ENCODE measurements at regions not wholly inside any gene's neighbourhood (a gene's known extent, or its start where the extent isn't known, plus 50 kb on each side); places are given as distances from the start of the nearest gene placed in this dataset.
"Not testable (repeated sequence)": the region's sequence is repeated elsewhere in the genome, so short reads cannot be mapped to it uniquely, and the experiment has no call there.

DNA sequence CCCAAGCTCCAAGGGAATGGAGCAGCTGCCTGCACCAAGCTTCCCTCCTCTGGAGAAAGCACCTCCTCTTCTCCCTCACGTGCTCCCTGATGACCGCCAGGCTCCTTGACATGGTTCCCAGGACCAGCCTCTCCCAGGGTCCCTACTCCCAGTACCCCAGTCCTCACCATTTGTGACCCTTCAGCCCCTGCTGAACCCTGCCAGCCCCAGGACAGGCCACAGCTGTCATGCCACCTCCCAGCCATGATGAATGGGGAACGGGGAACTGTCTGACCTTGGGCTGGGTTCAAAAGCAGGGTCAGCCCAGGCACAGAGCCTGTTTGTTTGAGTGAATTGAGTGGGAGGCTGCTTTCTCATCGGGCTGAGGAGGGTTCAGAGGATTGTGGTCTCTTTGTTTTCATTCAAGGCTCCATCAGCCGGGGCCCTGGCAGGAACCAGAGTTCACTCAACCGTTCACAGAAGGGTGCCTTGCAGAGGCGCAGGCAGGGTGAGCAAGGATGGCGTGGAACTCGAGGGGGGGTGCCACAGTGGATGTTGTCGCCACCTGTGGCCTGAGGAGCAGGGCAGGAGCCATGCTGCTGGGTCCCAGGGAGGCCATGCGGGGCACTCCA, 344.5 kb upstream of the SFSWAP start:
- H3K36me3 ChIP-seq (replicated peaks; ENCODE audit: insufficient read depth, low read depth) = no peaks in the 10 kb centered on the region
- no peaks in the 10 kb centered on the region for H3K27me3 ChIP-seq
- H3K9me2 ChIP-seq (replicated peaks; ENCODE audit: insufficient read depth) = no peaks in the 10 kb centered on the region
- TF ChIP-seq, protein P1, sequence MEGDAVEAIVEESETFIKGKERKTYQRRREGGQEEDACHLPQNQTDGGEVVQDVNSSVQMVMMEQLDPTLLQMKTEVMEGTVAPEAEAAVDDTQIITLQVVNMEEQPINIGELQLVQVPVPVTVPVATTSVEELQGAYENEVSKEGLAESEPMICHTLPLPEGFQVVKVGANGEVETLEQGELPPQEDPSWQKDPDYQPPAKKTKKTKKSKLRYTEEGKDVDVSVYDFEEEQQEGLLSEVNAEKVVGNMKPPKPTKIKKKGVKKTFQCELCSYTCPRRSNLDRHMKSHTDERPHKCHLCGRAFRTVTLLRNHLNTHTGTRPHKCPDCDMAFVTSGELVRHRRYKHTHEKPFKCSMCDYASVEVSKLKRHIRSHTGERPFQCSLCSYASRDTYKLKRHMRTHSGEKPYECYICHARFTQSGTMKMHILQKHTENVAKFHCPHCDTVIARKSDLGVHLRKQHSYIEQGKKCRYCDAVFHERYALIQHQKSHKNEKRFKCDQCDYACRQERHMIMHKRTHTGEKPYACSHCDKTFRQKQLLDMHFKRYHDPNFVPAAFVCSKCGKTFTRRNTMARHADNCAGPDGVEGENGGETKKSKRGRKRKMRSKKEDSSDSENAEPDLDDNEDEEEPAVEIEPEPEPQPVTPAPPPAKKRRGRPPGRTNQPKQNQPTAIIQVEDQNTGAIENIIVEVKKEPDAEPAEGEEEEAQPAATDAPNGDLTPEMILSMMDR (IDR thresholded peaks at IDR 0.05; ENCODE audit: poor library complexity) = no peak
- TF ChIP-seq EZH2 (IDR thresholded peaks at IDR 0.05; ENCODE audit: borderline replicate concordance) (no peak), EZH2phosphoT487 (IDR thresholded peaks at IDR 0.05; ENCODE audit: low read depth, severe bottlenecking, unreplicated experiment) (no peak)
- H3K79me2 ChIP-seq = no peaks in the 10 kb centered on the region
- H3K4me1 ChIP-seq (ENCODE audit: insufficient read depth) = no peaks in the 10 kb centered on the region
- no peak overlapping the region for H3K4me3 ChIP-seq
- WGBS (ENCODE audit: low lambda C conversion rate, missing lambda C conversion rate) = 82% methylated on average over 11 of the region's 11 CpGs
- H3K9me3 ChIP-seq (ENCODE audit: low read depth) = no peaks in the 10 kb centered on the region
- no peak overlapping the region for H2AFZ ChIP-seq
- no peak overlapping the region for H3K4me2 ChIP-seq
- DNase-seq (ENCODE audit: low spot score) = no peak
- H3K27ac ChIP-seq = no peak overlapping the region
- no peaks in the 10 kb centered on the region for H4K20me1 ChIP-seq (ENCODE audit: insufficient read depth, poor library complexity, severe bottlenecking)

DNA sequence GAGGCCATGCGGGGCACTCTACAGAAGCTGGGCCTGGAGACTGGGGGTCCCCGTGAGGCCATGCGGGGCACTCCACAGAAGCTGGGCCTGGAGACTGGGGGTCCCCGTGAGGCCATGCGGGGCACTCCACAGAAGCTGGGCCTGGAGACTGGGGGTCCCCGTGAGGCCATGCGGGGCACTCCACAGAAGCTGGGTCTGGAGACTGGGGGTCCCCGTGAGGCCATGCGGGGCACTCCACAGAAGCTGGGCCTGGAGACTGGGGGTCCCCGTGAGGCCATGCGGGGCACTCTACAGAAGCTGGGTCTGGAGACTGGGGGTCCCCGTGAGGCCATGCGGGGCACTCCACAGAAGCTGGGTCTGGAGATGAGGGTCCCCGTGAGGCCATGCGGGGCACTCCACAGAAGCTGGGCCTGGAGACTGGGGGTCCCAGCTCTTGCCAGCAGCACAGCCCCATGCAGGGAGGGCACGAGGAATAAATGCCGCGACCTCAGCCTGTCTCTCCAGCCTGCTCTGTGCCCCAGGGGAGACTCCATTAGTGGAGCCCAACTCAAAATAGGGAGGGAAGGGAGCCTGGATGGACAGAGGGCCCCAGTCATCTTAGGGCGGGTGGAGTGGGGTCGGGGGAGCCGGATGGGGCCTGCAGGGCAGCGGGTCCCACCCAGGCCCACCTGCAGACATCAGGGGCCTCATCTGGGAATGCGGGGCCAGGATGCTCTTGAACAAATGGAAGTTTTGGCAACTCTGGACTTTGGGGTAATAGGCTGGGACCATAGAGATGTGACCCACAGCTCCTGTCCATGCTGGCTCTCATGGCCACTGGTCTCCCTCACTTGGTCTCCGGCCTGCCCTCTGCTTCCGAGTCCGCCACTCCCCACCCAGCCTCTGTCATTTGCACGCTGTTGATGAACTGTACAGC, 343.6 kb upstream of the SFSWAP start:
- H3K4me2 ChIP-seq; H3K4me1 ChIP-seq (ENCODE audit: insufficient read depth); H3K9me3 ChIP-seq (ENCODE audit: low read depth); H2AFZ ChIP-seq; DNase-seq (ENCODE audit: low spot score); H3K79me2 ChIP-seq; H3K36me3 ChIP-seq (replicated peaks; ENCODE audit: insufficient read depth, low read depth); H3K27me3 ChIP-seq; H3K4me3 ChIP-seq; H3K27ac ChIP-seq; H4K20me1 ChIP-seq (ENCODE audit: insufficient read depth, poor library complexity, severe bottlenecking); H3K9me2 ChIP-seq (replicated peaks; ENCODE audit: insufficient read depth): not testable (repeated sequence)
- WGBS (ENCODE audit: low lambda C conversion rate, missing lambda C conversion rate) = 93% methylated on average over 16 of the region's 27 CpGs

GRCh38 chr12:131367983-131368667, 342.8 kb upstream of the SFSWAP start:
- no peak overlapping the region for H2AFZ ChIP-seq
- H3K79me2 ChIP-seq = no peaks in the 10 kb centered on the region
- DNase-seq (ENCODE audit: low spot score) = no peak
- no peak for TF ChIP-seq EZH2 (IDR thresholded peaks at IDR 0.05; ENCODE audit: borderline replicate concordance)
- TF ChIP-seq, protein P1 (IDR thresholded peaks at IDR 0.05; ENCODE audit: poor library complexity) = no peak
- no peak for TF ChIP-seq EZH2phosphoT487 (IDR thresholded peaks at IDR 0.05; ENCODE audit: low read depth, severe bottlenecking, unreplicated experiment)
- H3K4me2 ChIP-seq = no peak overlapping the region
- no peaks in the 10 kb centered on the region for H3K27me3 ChIP-seq
- no peak overlapping the region for H3K4me3 ChIP-seq
- H3K36me3 ChIP-seq (replicated peaks; ENCODE audit: insufficient read depth, low read depth) = no peaks in the 10 kb centered on the region
- H3K4me1 ChIP-seq (ENCODE audit: insufficient read depth) = no peaks in the 10 kb centered on the region
- no peaks in the 10 kb centered on the region for H3K9me2 ChIP-seq (replicated peaks; ENCODE audit: insufficient read depth)
- H3K9me3 ChIP-seq (ENCODE audit: low read depth) = no peaks in the 10 kb centered on the region
- H4K20me1 ChIP-seq (ENCODE audit: insufficient read depth, poor library complexity, severe bottlenecking) = no peaks in the 10 kb centered on the region
- 94% methylated on average over 12 of the region's 12 CpGs for WGBS (ENCODE audit: low lambda C conversion rate, missing lambda C conversion rate)
- H3K27ac ChIP-seq = no peak overlapping the region

GRCh38 chr12:131368668-131369071, 342.2 kb upstream of the SFSWAP start:
- Histone ChIP-seq H3K9me3 (ENCODE audit: low read depth) (no peaks in the 10 kb centered on the region), H3K79me2 (no peaks in the 10 kb centered on the region), H3K9me2 (replicated peaks; ENCODE audit: insufficient read depth) (no peaks in the 10 kb centered on the region), H4K20me1 (ENCODE audit: insufficient read depth, poor library complexity, severe bottlenecking) (no peaks in the 10 kb centered on the region), H2AFZ (no peak overlapping the region), H3K36me3 (replicated peaks; ENCODE audit: insufficient read depth, low read depth) (no peaks in the 10 kb centered on the region), H3K27ac (no peak overlapping the region), H3K4me2 (no peak overlapping the region), H3K27me3 (no peaks in the 10 kb centered on the region), H3K4me3 (no peak overlapping the region), H3K4me1 (ENCODE audit: insufficient read depth) (no peaks in the 10 kb centered on the region)
- no peak for DNase-seq (ENCODE audit: low spot score)
- WGBS (ENCODE audit: low lambda C conversion rate, missing lambda C conversion rate) = 90% methylated on average over 5 of the region's 5 CpGs
- TF ChIP-seq, protein P1 (IDR thresholded peaks at IDR 0.05; ENCODE audit: poor library complexity) = no peak
- TF ChIP-seq EZH2phosphoT487 (IDR thresholded peaks at IDR 0.05; ENCODE audit: low read depth, severe bottlenecking, unreplicated experiment) (no peak), EZH2 (IDR thresholded peaks at IDR 0.05; ENCODE audit: borderline replicate concordance) (no peak)
